Urinary bladder (tissue), 3 donors: ENCODE measurements at regions not wholly inside any gene's neighbourhood (a gene's known extent, or its start where the extent isn't known, plus 50 kb on each side); places are given as distances from the start of the nearest gene placed in this dataset.

Experiments
- DNase-seq: peaks from one replicate; pipeline ENCODE4 v3.0.0-alpha.2; 2015; ENCODE audit errors: extremely low spot score
- H3K27ac ChIP-seq: one replicate; pipeline ENCODE4 v1.5.1; 2013; ENCODE audit warnings: low read depth, mild to moderate bottlenecking, moderate library complexity
- H3K36me3 ChIP-seq: one replicate; pipeline ENCODE4 v1.6.1; 2013; ENCODE audit warnings: mild to moderate bottlenecking, moderate library complexity; ENCODE audit not compliant: insufficient read depth
- H3K4me1 ChIP-seq: one replicate; pipeline ENCODE4 v1.6.1; 2013; ENCODE audit warnings: mild to moderate bottlenecking, moderate library complexity; ENCODE audit not compliant: insufficient read depth
- H3K4me3 ChIP-seq: one replicate; pipeline ENCODE4 v1.5.1; 2013; ENCODE audit warnings: low read depth, low read length
- WGBS: extraction: QIAGEN DNeasy Blood & Tissue Kit; methylation state at CpG from one replicate; pipeline ENCODE4 v1.1.7; 2013; 5-methylcytosine and 5-hydroxymethylcytosine counted together
- donor health status: healthy with polysubstance abuse.
- donor health status: healthy.

DNA sequence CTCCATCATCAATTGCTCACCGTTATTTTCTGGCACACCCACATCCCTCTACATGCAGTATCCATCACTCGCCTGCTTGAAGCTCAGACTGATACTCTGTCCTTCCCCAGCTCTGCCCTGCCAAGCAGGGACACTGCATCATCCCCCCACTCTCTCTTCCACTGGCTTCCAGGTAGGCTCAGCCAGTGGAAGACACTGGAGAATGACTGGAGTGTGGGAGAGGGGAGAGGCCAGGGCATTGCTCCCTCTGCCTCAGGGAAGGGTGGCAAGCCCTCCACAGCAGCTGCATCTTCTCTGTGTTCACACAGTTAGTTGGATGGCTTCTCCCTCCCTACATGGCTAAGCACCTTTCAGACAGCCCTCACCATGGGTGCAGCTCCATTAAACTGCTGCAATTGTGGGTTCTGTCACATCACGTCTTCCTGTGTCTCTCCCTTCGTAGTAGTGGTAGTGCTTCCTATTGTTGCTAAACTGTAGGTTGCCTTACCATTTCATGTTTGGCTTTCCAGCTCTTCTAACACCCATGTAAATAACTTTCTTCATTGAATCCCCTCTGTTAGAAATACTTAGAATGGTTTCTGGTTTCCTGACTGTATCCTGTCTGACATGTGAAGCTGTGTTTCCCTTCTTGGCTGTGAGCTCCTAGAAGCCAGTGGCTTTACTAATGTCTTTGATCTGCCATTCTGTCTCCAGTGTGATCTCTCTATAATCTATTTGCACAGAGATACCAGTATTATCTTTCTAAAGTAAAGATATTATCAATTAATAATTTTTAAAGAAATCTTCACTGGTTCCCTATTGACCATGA, 483.7 kb upstream of the LRRN3 start:
- Histone ChIP-seq H3K4me1 (no peaks in the 10 kb centered on the region), H3K36me3 (no peaks in the 10 kb centered on the region), H3K4me3 (no peak overlapping the region), H3K27ac (no peak overlapping the region)
- DNase-seq, result no peak
- 77% methylated on average over 4 of the region's 4 CpGs for WGBS

DNA sequence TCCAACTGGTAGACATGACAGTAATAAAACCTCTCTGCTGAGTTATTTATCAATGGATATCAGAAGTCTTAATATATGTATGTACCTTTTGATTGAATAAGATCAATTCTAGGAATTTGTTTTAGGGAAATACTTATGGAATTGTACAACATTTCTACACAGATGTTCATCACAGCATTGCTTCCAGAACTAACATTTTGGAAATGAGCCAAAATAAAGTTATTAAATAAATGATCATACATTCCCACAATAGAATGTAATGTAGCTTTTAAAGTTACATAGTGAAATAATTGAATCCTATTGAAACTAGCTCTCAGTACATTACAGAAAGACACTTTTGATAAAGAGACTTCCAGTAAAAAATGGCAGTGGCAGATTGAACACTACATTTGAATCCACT, 481.6 kb upstream of the LRRN3 start:
- Histone ChIP-seq H3K4me3 (no peak overlapping the region), H3K36me3 (no peaks in the 10 kb centered on the region), H3K27ac (no peak overlapping the region), H3K4me1 (no peaks in the 10 kb centered on the region)
- DNase-seq, result no peak

DNA sequence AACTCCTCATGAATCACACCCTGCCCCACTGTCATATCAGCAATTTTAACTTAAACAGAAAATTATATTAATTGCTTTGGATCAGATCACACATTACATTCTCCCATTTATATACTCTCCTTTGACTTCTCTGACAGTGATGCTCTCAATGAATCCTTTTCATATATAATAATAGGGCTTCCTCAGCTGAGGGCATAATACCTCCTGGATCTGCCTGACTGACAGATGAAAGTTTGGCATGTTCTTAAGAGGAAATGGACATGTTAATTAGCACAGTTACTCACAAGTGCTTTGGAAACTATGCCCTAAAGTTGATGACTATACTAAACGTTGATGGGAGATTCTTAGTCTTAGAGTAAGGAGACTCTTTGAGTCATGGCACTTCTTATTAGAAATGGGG, 478.2 kb upstream of the LRRN3 start:
- H3K36me3 ChIP-seq, result no peaks in the 10 kb centered on the region
- no peaks in the 10 kb centered on the region for H3K4me1 ChIP-seq
- H3K27ac ChIP-seq, result no peak overlapping the region
- 60% methylated on average over 1 of the region's 1 CpG for WGBS
- no peak for DNase-seq
- H3K4me3 ChIP-seq, result no peak overlapping the region
